HG03521 (cell line): ENCODE measurements at regions not wholly inside any gene's neighbourhood (a gene's known extent, or its start where the extent isn't known, plus 50 kb on each side); places are given as distances from the start of the nearest gene placed in this dataset.

Source experiments
- ATAC-seq: cut with Tn5 transposase; IDR thresholded peaks from one replicate; pipeline ENCODE4 v1.9.1; 2021; ENCODE audit warnings: mild to moderate bottlenecking, moderate library complexity; ENCODE audit not compliant: unreplicated experiment

- no peak for ATAC-seq
Measured at GRCh38 chr10:92790440-92790839, 57.9 kb upstream of the EXOC6 start.

- no peak for ATAC-seq
Measured at GRCh38 chr10:92792661-92793060, 55.7 kb upstream of the EXOC6 start.
